NCI-H146 (cell line): ENCODE measurements at regions not wholly inside any gene's neighbourhood (a gene's known extent, or its start where the extent isn't known, plus 50 kb on each side); places are given as distances from the start of the nearest gene placed in this dataset.

Source experiments
- DNase-seq: peaks from one replicate; lab custom pipeline; 2025; lab: John Stamatoyannopoulos, UW

- no peak for DNase-seq
These were observed 159.7 kb upstream of the SLC1A4 start for GRCh38 chr2:64829525-64829924.

- DNase-seq = peak; percentile 91
These were observed 157.8 kb upstream of the SLC1A4 start for GRCh38 chr2:64831134-64831976.

GRCh38 chr2:64831977-64832328 is 157.2 kb upstream of the SLC1A4 start:
- no peak for DNase-seq

- DNase-seq = no peak
These were observed 156.3 kb upstream of the SLC1A4 start for GRCh38 chr2:64832936-64833335.

- no peak for DNase-seq
These were observed 152.6 kb upstream of the SLC1A4 start for GRCh38 chr2:64836566-64836965.

GRCh38 chr2:64837116-64837731 is 152.0 kb upstream of the SLC1A4 start:
- DNase-seq = no peak

- no peak for DNase-seq
These were observed 151.1 kb upstream of the SLC1A4 start for GRCh38 chr2:64837925-64838641.

- DNase-seq = no peak
These were observed 150.4 kb upstream of the SLC1A4 start for GRCh38 chr2:64838817-64839216.

GRCh38 chr2:64839844-64840243 is 149.4 kb upstream of the SLC1A4 start:
- DNase-seq = no peak

- no peak for DNase-seq
These were observed 148.7 kb upstream of the SLC1A4 start for GRCh38 chr2:64840426-64840881.

GRCh38 chr2:64841461-64841860 is 147.7 kb upstream of the SLC1A4 start:
- no peak for DNase-seq

- DNase-seq = no peak
These were observed 147.2 kb upstream of the SLC1A4 start for GRCh38 chr2:64842030-64842429.

GRCh38 chr2:64844087-64844486 is 145.1 kb upstream of the SLC1A4 start:
- no peak for DNase-seq

- no peak for DNase-seq
These were observed 143.8 kb upstream of the SLC1A4 start for GRCh38 chr2:64845273-64845905.

GRCh38 chr2:64846177-64846576 is 143.0 kb upstream of the SLC1A4 start:
- DNase-seq = no peak

- no peak for DNase-seq
These were observed 141.3 kb upstream of the SLC1A4 start for GRCh38 chr2:64847930-64848329.

- DNase-seq = no peak
These were observed 140.8 kb upstream of the SLC1A4 start for GRCh38 chr2:64848363-64848762.

- no peak for DNase-seq
These were observed 140.3 kb upstream of the SLC1A4 start for GRCh38 chr2:64848945-64849344.

GRCh38 chr2:64850642-64851041 is 138.6 kb upstream of the SLC1A4 start:
- DNase-seq = no peak

- no peak for DNase-seq
These were observed 136.4 kb upstream of the SLC1A4 start for GRCh38 chr2:64852771-64853241.

GRCh38 chr2:64853306-64853705 is 135.9 kb upstream of the SLC1A4 start:
- no peak for DNase-seq

GRCh38 chr2:64853894-64854293 is 135.3 kb upstream of the SLC1A4 start:
- DNase-seq = no peak
